RWPE2 (cell line): ENCODE measurements at regions not wholly inside any gene's neighbourhood (a gene's known extent, or its start where the extent isn't known, plus 50 kb on each side); places are given as distances from the start of the nearest gene placed in this dataset.
"Not testable (repeated sequence)": the region's sequence is repeated elsewhere in the genome, so short reads cannot be mapped to it uniquely, and the experiment has no call there.

ENCODE experiments used
- ATAC-seq: fragments of 200-7000 bp; cut with Tn5 transposase; 3 replicates; pipeline ENCODE4 v1.9.1; 2021; ENCODE audit warnings: low read depth
- DNase-seq: peaks from one replicate; pipeline ENCODE4 v3.0.0-alpha.2; 2020; ENCODE audit warnings: low spot score
- H3K27ac ChIP-seq: fragments of 450-650 bp; 2 replicates; pipeline ENCODE4 v1.5.1; 2017; ENCODE audit warnings: mild to moderate bottlenecking; ENCODE audit not compliant: poor library complexity, severe bottlenecking
- H3K27me3 ChIP-seq: fragments of 250-450 bp; sonication (Bioruptor Pico); 2 replicates; pipeline ENCODE4 v1.5.1; 2021; ENCODE audit warnings: mild to moderate bottlenecking, moderate library complexity; ENCODE audit not compliant: insufficient read depth, poor library complexity, severe bottlenecking
- H3K36me3 ChIP-seq: fragments of 250-450 bp; sonication (Bioruptor Pico); 2 replicates; pipeline ENCODE4 v1.5.1; 2020; ENCODE audit warnings: low read depth, mild to moderate bottlenecking, moderate library complexity
- H3K4me1 ChIP-seq: fragments of 250-450 bp; sonication (Bioruptor Pico); 2 replicates; pipeline ENCODE4 v1.5.1; 2021; ENCODE audit warnings: mild to moderate bottlenecking, moderate library complexity; ENCODE audit not compliant: insufficient read depth, poor library complexity, severe bottlenecking
- H3K4me3 ChIP-seq: fragments of 250-450 bp; sonication (Bioruptor Pico); 2 replicates; pipeline ENCODE4 v1.5.1; 2021; ENCODE audit warnings: mild to moderate bottlenecking, moderate library complexity; ENCODE audit not compliant: severe bottlenecking
- H3K9me3 ChIP-seq: fragments of 250-450 bp; sonication (Bioruptor Pico); 2 replicates; pipeline ENCODE4 v1.5.1; 2021; ENCODE audit warnings: mild to moderate bottlenecking, moderate library complexity; ENCODE audit not compliant: severe bottlenecking
- TF ChIP-seq, protein P1 (sequence below): fragments of 450-650 bp; IDR thresholded peaks from one replicate; pipeline ENCODE4 v1.5.1; 2017; ENCODE audit warnings: mild to moderate bottlenecking, moderate library complexity; ENCODE audit not compliant: poor library complexity, severe bottlenecking

DNA sequence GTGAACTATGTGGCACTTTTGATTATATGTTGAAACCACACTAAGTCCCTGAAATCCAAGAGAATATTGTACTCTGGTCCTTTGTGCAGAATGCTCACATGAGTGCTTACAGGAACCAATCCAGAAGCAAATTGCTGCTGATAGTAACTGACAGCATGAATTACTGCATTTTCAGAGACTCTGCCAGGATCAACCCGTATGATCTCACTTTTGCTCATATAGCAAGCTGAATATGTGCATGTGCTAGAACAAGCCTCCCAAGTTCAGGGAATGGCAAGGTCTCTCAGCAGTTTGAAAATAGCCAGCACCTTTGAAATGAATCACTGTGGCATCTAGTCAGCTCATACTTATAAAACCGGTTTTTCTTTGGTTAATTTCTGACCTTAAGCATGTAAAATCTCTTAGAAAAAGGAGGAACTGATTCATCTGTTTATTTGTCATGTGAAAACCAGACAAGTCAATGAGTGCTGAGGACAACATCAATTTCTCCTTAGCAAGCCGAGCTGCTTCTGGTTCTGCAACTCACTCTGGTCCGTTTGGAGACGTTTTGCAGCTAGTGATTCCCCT is 215.7 kb upstream of the ELL2 start:
- H3K27ac ChIP-seq: peak overlapping the region; percentile 85
- TF ChIP-seq, protein P1, sequence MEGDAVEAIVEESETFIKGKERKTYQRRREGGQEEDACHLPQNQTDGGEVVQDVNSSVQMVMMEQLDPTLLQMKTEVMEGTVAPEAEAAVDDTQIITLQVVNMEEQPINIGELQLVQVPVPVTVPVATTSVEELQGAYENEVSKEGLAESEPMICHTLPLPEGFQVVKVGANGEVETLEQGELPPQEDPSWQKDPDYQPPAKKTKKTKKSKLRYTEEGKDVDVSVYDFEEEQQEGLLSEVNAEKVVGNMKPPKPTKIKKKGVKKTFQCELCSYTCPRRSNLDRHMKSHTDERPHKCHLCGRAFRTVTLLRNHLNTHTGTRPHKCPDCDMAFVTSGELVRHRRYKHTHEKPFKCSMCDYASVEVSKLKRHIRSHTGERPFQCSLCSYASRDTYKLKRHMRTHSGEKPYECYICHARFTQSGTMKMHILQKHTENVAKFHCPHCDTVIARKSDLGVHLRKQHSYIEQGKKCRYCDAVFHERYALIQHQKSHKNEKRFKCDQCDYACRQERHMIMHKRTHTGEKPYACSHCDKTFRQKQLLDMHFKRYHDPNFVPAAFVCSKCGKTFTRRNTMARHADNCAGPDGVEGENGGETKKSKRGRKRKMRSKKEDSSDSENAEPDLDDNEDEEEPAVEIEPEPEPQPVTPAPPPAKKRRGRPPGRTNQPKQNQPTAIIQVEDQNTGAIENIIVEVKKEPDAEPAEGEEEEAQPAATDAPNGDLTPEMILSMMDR: no peak

GRCh38 chr5:96176022-96176421 is 214.4 kb upstream of the ELL2 start:
- Histone ChIP-seq H3K36me3 (no peaks in the 10 kb centered on the region), H3K27me3 (no peaks in the 10 kb centered on the region), H3K4me3 (no peak overlapping the region), H3K4me1 (peaks cover 53% of the 10 kb centered on the region), H3K27ac (peak overlapping the region; percentile 85), H3K9me3 (no peaks in the 10 kb centered on the region)
- DNase-seq: no peak
- no peak for ATAC-seq
- TF ChIP-seq, protein P1: no peak

More for the DNA sequence above, 215.7 kb upstream of the ELL2 start:
- ATAC-seq (peak; percentile 98), DNase-seq (peak; percentile 73)
- no peak overlapping the region for H3K4me3 ChIP-seq
- H3K4me1 ChIP-seq: peaks cover 50% of the 10 kb centered on the region
- no peaks in the 10 kb centered on the region for H3K27me3 ChIP-seq
- H3K9me3 ChIP-seq: no peaks in the 10 kb centered on the region
- H3K36me3 ChIP-seq: no peaks in the 10 kb centered on the region

- H3K9me3 ChIP-seq: no peaks in the 10 kb centered on the region
- ATAC-seq (no peak), DNase-seq (no peak)
- H3K27ac ChIP-seq: no peak overlapping the region
- no peak overlapping the region for H3K4me3 ChIP-seq
- no peaks in the 10 kb centered on the region for H3K27me3 ChIP-seq
- TF ChIP-seq, protein P1: peak; percentile 56
- H3K36me3 ChIP-seq: no peaks in the 10 kb centered on the region
- H3K4me1 ChIP-seq: peaks cover 49% of the 10 kb centered on the region
Measured at GRCh38 chr5:96175090-96175489, 213.4 kb upstream of the ELL2 start.

DNA sequence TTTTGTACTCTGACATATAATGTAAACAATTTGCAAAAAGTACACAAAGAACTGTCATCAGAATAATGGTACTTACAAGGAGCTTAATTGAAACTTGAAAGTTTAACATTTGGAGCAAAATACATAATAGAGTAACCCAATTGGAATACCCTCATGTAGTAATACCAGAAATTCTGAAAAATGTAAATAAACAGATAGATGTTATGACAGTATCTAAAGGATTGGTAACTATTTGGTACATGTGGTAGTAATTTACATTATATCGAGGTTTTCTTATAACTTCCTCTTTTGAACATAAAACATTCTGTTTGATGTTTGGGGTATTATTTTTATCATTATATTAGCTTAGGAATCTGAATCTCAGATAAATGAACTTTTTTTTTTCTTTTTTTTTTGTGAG is 211.7 kb upstream of the ELL2 start:
- Histone ChIP-seq H3K9me3 (no peaks in the 10 kb centered on the region), H3K4me1 (peaks cover 33% of the 10 kb centered on the region), H3K4me3 (no peak overlapping the region), H3K27ac (no peak overlapping the region), H3K27me3 (no peaks in the 10 kb centered on the region), H3K36me3 (no peaks in the 10 kb centered on the region)
- TF ChIP-seq, protein P1: no peak
- no peak for ATAC-seq
- no peak for DNase-seq

DNA sequence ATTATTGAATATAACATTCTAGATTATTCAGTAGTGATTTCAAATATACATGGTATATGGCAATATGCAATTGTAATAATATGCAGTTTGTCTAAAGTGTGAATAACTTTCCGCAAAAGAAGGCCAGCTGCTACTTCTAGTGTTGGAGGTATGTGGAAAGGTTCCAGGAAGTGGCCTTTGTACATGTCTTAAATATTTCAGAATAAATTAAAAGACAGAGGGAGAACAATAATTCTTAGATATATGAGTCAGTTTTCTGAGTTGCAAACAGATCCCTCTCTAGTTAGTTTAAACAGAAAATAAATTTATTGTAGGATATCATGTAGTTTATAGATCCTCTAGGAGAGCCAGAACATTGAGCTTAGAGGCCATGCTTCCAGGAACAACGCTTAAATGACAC is 210.8 kb upstream of the ELL2 start:
- ATAC-seq (no peak; the same call in 2 of the 3 replicates), DNase-seq (no peak)
- Histone ChIP-seq H3K27ac (peak overlapping the region; percentile 13), H3K36me3 (no peaks in the 10 kb centered on the region), H3K4me3 (no peak overlapping the region), H3K4me1 (peaks cover 25% of the 10 kb centered on the region), H3K9me3 (no peaks in the 10 kb centered on the region), H3K27me3 (no peaks in the 10 kb centered on the region)
- TF ChIP-seq, protein P1: no peak

DNA sequence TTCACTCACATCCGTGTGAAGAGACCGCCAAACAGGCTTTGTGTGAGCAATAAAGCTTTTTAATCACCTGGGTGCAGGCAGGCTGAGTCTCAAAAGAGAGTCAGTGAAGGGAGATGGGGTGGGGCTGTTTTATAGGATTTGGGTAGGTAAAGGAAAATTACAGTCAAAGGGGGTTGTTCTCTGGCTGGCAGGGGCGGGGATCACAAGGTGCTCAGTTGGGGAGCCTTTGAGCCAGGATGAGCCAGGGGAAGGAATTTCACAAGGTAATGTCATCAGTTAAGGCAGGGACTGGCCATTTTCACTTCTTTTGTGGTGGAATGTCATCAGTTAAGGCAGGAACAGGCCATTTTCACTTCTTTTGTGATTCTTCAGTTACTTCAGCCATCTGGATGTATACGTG is 210.3 kb upstream of the ELL2 start:
- H3K9me3 ChIP-seq, H3K36me3 ChIP-seq, DNase-seq, ATAC-seq, H3K27me3 ChIP-seq, H3K4me3 ChIP-seq: not testable (repeated sequence)
- peaks cover 22% of the 10 kb centered on the region for H3K4me1 ChIP-seq
- peak overlapping the region; percentile 13 for H3K27ac ChIP-seq

DNA sequence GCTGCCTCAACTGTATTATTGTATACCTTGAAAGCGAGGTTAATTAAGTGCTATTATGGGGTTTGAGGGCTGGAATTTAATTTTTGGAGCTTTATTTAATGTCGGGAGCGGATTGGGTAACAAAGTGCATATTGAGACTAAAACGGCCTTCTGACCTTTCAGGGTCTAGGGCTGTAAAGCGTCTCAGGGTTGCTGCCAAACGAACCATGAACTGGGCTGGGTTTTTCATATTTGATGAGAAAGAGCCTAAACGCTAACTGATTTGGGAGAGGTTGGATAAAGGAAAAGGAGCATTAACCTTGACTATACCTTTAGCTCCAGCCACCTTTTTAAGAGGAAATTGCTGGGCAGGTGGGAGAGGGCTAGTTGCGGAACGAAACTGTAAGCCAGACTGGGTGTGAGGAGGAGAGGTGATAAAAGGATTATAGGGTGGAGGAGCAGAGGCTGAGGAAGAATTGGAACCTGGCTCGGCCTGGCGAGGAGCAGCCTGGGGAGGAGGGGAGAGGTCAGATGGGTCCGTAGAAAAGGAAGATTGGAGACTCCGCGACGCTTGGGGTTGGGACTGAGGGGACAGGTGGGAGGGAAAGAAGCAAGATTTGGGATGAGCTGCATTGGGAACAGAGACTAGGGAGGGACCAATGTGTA is 209.0 kb upstream of the ELL2 start:
- H3K36me3 ChIP-seq, H3K4me3 ChIP-seq, H3K4me1 ChIP-seq, H3K9me3 ChIP-seq, DNase-seq, H3K27me3 ChIP-seq, H3K27ac ChIP-seq, ATAC-seq: not testable (repeated sequence)
